Thyroid gland (tissue), 4 donors: ENCODE measurements at regions not wholly inside any gene's neighbourhood (a gene's known extent, or its start where the extent isn't known, plus 50 kb on each side); places are given as distances from the start of the nearest gene placed in this dataset.
"Not testable (repeated sequence)": the region's sequence is repeated elsewhere in the genome, so short reads cannot be mapped to it uniquely, and the experiment has no call there.

Experiments used
- DNase-seq, 2 donors: peaks; one replicate each; pipeline ENCODE4 v3.0.0-alpha.2; 2019
- H3K27ac ChIP-seq, 3 donors: fragments of 200-600 bp; sonication (generic); 1 replicate in 2 of 3; 2 replicates in 1 of 3; pipeline ENCODE4 v1.5.1; 2016 to 2019; ENCODE audit warnings: mild to moderate bottlenecking in 1 of 3, moderate library complexity in 1 of 3
- H3K27me3 ChIP-seq: fragments of 200-600 bp; sonication (generic); one replicate; pipeline ENCODE4 v1.5.1; 2019
- H3K36me3 ChIP-seq, 2 donors: fragments of 200-600 bp; sonication (generic); one replicate each; pipeline ENCODE4 v1.5.1; 2016 to 2019
- H3K4me1 ChIP-seq, 2 donors: fragments of 200-600 bp; sonication (generic); one replicate each; pipeline ENCODE4 v1.5.1; 2017 to 2019
- H3K4me3 ChIP-seq, 3 donors: fragments of 200-600 bp; sonication (generic); replicated peaks in 1 of 3; 1 replicate in 2 of 3; 2 replicates in 1 of 3; pipeline ENCODE4 v1.5.1; 2016; ENCODE audit warnings: mild to moderate bottlenecking in 1 of 3
- H3K9me3 ChIP-seq: fragments of 200-600 bp; sonication (generic); one replicate; pipeline ENCODE4 v1.5.1; 2017
- POLR2A ChIP-seq, 2 donors: fragments of 450-650 bp; IDR thresholded peaks; one replicate each; pipeline ENCODE4 v1.6.1; 2017; ENCODE audit warnings: antibody characterized with exemption in 2 of 2, mild to moderate bottlenecking in 2 of 2, moderate library complexity in 1 of 2
- WGBS, 2 donors: methylation state at CpG; one replicate each; pipeline ENCODE4 v1.1.5; 2017; 5-methylcytosine and 5-hydroxymethylcytosine counted together
- intact Hi-C: fragments of 100-400 bp; cut with DNase I; formaldehyde crosslinking; loops from one replicate; pipeline ENCODE4 v1.15.1; 2023
- TF ChIP-seq, protein P1 (sequence below), 6 experiments: fragments of 200-600 bp in 3 of 6; fragments of 450-650 bp in 3 of 6; sonication (generic) in 3 of 6; IDR thresholded peaks; one replicate each; pipeline ENCODE4 v1.5.1; 2016 to 2019; ENCODE audit warnings: antibody characterized with exemption in 6 of 6, mild to moderate bottlenecking in 2 of 6, inconsistent platforms in 1 of 6, moderate library complexity in 1 of 6

DNA sequence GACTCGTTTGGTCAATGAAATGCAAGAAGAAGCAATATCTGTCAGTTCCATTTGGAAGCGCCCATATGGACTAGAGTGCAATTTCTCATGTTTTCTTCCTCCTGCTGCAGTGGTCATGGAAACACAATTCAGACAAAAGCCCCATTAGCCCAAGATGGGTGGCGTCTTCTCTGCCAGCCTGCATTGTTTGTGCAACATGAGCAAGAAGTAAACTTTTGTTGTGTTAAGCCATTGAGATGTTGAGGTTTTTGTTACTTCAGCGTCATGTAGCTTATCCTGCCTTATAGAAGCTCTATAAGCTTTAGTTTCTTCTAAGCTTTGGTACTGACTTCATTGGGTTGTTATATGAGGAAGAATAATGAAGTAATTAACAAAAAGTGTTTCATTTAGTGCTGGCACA, 137.4 kb downstream of the NPIPB5 start:
- DNase-seq: no peak
- intact Hi-C loops: no loop called here
- Histone ChIP-seq H3K36me3 (no peaks in the 10 kb centered on the region), H3K4me1 (no peaks in the 10 kb centered on the region), H3K27me3 (no peaks in the 10 kb centered on the region), H3K4me3 (no peak overlapping the region), H3K9me3 (no peaks in the 10 kb centered on the region), H3K27ac (no peak overlapping the region)
- TF ChIP-seq POLR2A (IDR thresholded peaks at IDR 0.05): no peak
- TF ChIP-seq, protein P1, sequence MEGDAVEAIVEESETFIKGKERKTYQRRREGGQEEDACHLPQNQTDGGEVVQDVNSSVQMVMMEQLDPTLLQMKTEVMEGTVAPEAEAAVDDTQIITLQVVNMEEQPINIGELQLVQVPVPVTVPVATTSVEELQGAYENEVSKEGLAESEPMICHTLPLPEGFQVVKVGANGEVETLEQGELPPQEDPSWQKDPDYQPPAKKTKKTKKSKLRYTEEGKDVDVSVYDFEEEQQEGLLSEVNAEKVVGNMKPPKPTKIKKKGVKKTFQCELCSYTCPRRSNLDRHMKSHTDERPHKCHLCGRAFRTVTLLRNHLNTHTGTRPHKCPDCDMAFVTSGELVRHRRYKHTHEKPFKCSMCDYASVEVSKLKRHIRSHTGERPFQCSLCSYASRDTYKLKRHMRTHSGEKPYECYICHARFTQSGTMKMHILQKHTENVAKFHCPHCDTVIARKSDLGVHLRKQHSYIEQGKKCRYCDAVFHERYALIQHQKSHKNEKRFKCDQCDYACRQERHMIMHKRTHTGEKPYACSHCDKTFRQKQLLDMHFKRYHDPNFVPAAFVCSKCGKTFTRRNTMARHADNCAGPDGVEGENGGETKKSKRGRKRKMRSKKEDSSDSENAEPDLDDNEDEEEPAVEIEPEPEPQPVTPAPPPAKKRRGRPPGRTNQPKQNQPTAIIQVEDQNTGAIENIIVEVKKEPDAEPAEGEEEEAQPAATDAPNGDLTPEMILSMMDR (IDR thresholded peaks at IDR 0.05): no peak
- 74 to 77% methylated on average over 4 of the region's 4 CpGs for WGBS, 2 donors

DNA sequence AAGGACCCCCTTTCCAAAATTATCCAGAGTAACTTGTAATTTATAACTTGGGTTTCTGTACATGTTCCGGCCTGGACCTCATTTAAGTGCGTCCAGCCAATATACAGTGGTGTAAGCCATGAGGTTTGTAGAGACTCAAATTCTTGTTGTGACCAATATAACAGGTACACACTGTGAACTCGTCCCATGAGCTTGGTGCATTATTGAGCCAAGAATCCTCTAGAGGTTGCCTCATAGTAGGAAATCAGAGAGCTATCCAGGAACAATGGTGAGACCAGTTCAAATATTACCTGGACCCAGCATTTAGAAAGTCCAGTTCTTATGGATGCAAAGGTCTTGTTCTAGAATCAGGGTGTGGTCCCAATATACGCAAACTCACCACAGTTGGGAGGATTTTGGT, 138.2 kb downstream of the NPIPB5 start:
- no peak for DNase-seq
- no peaks in the 10 kb centered on the region for H3K4me1 ChIP-seq
- no peaks in the 10 kb centered on the region for H3K9me3 ChIP-seq
- intact Hi-C loops: no loop called here
- no peak for TF ChIP-seq POLR2A (IDR thresholded peaks at IDR 0.05)
- TF ChIP-seq, protein P1 (IDR thresholded peaks at IDR 0.05): no peak
- 89 to 93% methylated on average over 4 of the region's 4 CpGs for WGBS, 2 donors
- no peaks in the 10 kb centered on the region for H3K36me3 ChIP-seq
- no peak overlapping the region for H3K4me3 ChIP-seq
- no peaks in the 10 kb centered on the region for H3K27me3 ChIP-seq
- H3K27ac ChIP-seq: no peak overlapping the region

DNA sequence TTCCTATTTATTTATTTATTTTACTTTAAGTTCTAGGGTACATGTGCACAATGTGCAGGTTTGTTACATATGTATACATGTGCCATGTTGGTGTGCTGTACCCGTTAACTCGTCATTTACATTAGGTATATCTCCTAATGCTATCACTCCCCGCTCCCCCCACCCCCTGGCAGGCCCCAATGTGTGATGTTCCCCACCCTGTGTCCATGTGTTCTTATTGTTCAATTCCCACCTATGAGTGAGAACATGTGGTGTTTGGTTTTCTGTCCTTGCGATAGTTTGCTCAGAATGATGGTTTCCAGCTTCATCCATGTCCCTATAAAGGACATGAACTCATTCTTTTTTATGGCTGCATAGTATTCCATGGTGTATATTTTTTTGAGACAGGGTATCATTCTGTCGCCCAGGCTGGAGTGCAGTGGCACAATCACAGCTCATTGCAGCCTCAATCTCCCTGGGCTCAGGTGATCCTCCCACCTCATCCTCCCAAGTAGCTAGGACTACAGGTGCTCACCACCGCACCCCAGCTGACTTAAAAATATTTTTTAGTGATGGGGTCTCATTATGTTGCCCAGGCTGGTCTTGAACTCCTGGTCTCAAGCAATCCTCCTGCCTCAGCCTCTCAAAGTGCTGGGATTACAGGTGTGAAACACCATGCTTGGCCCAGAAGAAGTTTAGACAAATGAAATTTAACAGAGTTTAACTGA, 140.6 kb downstream of the NPIPB5 start:
- intact Hi-C loops, H3K9me3 ChIP-seq, DNase-seq, H3K27ac ChIP-seq, H3K4me1 ChIP-seq, H3K27me3 ChIP-seq, H3K4me3 ChIP-seq, H3K36me3 ChIP-seq: not testable (repeated sequence)
- WGBS, 2 donors: 94% methylated on average over 6 of the region's 6 CpGs

DNA sequence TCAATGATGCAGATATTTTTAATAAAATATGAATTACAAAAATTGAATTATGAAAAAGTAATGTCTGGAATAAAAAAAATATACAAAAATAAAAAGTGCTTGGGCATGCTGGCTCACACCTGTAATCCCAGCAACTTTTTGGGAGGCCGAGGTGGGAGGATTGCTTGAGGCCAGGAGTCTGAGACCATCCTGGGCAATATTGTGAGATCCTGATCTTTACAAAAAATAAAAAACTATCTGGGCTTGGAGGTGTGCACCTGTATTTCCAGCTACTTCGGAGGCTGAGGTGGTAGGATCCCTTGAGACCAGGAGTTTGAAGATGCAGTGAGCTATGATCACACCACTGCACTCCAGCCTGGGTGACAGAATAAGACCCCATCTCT, 141.8 kb downstream of the NPIPB5 start:
- no peak overlapping the region for H3K27ac ChIP-seq
- 87 to 92% methylated on average over 2 of the region's 2 CpGs for WGBS, 2 donors
- H3K4me3 ChIP-seq: no peak overlapping the region
- intact Hi-C loops: no loop called here
- TF ChIP-seq, protein P1 (IDR thresholded peaks at IDR 0.05): no peak
- TF ChIP-seq POLR2A (IDR thresholded peaks at IDR 0.05): no peak
- DNase-seq: no peak
- no peaks in the 10 kb centered on the region for H3K27me3 ChIP-seq
- H3K4me1 ChIP-seq: no peaks in the 10 kb centered on the region
- H3K36me3 ChIP-seq: no peaks in the 10 kb centered on the region
- no peaks in the 10 kb centered on the region for H3K9me3 ChIP-seq

DNA sequence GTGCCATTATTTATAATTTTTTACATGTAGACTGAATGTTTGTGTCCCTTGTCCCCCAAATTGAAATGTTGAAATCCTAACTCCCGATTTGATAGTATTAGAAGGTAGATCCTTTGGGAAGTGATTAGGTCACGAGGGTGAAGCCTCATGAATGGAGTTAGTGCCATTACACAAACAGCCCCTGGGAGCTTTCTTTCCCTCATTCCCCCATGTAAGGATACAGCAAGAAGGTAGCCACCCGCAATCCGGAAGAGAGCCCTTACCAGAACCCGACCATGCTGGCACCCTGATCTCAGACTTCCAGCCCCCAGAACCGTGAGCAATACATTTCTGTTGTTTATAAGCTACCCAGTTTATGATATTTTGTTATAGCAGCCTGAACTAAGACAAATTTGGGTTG, 143.2 kb downstream of the NPIPB5 start:
- TF ChIP-seq, protein P1 (IDR thresholded peaks at IDR 0.05): no peak
- H3K27me3 ChIP-seq: no peaks in the 10 kb centered on the region
- H3K9me3 ChIP-seq: no peaks in the 10 kb centered on the region
- intact Hi-C loops: no loop called here
- no peak overlapping the region for H3K27ac ChIP-seq
- 77 to 83% methylated on average over 6 of the region's 6 CpGs for WGBS, 2 donors
- H3K36me3 ChIP-seq: no peaks in the 10 kb centered on the region
- H3K4me1 ChIP-seq: no peaks in the 10 kb centered on the region
- no peak for DNase-seq
- no peak overlapping the region for H3K4me3 ChIP-seq

DNA sequence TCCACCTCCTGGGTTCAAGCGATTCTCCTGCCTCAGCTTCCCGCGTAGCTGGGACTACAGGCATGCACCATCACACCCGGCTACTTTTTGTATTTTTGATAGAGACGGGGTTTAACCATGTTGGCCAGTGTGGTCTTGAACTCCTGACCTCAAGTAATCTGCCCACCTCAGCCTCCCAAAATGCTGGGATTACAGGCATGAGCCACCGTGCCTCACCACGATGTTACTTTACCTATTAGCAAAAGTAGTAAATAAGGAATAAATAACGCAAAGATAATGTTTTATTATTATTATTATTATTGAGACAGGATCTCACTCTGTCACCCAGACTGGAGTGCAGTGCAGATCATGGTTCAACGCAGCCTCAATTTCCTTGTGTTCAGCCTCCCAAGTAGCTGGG, 145.9 kb downstream of the NPIPB5 start:
- H3K27ac ChIP-seq, H3K9me3 ChIP-seq, H3K27me3 ChIP-seq, intact Hi-C loops, H3K4me3 ChIP-seq, H3K4me1 ChIP-seq, H3K36me3 ChIP-seq, DNase-seq: not testable (repeated sequence)
- WGBS, 2 donors: 84 to 92% methylated on average over 9 of the region's 9 CpGs
